NCI-H146 treated with DMSO at 0.1 percent for 48 hours (cell line): ENCODE measurements at regions not wholly inside any gene's neighbourhood (a gene's known extent, or its start where the extent isn't known, plus 50 kb on each side); places are given as distances from the start of the nearest gene placed in this dataset.
"Not testable (repeated sequence)": the region's sequence is repeated elsewhere in the genome, so short reads cannot be mapped to it uniquely, and the experiment has no call there.

Experiments used
- DNase-seq: peaks from one replicate; lab custom pipeline; 2025; ENCODE audit not compliant: unreplicated experiment; lab: John Stamatoyannopoulos, UW

- DNase-seq: no peak
Measured at GRCh38 chr6:40160826-40161225, 226.6 kb upstream of the MOCS1 start.

- DNase-seq: no peak
Measured at GRCh38 chr6:40159865-40160264, 225.6 kb upstream of the MOCS1 start.

DNA sequence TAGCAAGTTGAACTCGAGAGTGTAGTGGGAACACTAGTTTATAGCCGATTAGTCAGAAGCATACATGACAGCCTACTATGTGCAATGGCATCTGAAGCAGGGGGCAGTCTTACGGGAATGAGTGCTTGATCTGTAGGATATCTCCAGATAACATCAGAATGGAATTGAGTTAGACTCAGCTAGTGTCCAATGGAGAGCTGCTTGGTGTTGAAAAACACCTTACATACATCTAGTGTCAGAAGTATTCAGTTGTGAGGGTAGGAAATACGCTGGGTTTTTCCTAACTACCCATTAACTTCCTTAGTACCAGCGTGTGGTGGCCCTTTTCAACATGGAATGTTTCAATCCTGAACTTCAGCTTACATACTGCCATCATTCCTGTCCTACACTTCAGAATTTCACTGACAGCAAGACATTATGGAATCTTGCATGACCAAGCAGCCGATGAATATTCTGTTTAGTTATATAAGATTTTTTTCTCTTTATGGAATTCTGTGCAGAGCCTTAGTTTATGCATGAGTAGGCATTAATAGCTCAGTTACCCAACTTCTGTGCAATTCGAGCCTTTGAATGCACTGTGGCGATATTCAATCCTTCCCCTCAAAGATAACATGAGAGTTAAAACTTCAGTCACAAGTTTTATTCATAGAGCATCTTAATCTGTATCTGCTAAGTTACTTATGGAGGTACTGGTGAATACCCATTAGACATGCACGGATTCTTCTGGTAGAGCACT is 218.6 kb upstream of the MOCS1 start:
- DNase-seq: no peak

DNA sequence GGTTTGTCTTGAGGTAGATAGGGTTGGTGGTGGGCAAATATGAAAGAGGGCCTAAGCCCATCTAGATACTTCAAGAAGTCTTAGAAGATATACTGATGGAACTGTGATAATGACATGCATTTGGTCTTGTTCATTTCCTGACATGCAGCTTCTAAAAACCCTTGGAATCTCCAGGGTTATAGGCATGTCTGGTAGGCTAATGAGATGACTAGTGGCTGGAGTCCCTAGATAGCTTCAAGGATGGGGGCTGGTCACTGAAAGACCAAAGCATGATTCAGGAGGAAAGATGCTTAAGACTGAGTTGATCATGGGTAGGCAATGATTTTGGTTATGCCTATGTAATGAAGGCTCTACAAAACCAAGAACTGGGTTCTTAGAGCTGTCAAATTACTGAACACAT is 217.9 kb upstream of the MOCS1 start:
- no peak for DNase-seq

GRCh38 chr6:40148882-40149573 is 214.8 kb upstream of the MOCS1 start:
- DNase-seq: no peak

GRCh38 chr6:40146902-40147301 is 212.6 kb upstream of the MOCS1 start:
- DNase-seq: no peak

DNA sequence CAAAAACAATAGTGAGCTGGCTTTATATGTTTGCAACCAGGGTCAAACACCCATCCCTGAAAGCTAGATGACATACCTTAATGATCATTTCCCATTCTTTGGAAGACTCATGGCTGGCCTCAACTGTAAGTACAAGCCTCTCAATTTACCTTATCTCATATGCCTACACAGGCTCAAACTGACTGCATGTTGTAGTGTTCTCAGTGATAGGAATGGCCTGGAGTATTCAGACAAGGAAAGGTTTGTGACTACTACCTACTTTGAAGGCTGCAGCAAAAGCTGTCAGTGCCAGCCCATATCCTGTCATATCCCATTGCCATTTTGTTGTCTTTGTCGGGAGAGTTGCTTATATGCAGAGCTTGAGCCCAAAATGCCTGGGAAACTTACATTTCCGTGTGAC is 205.2 kb upstream of the MOCS1 start:
- DNase-seq: no peak

- no peak for DNase-seq
Measured at GRCh38 chr6:40138273-40138720, 204.0 kb upstream of the MOCS1 start.

DNA sequence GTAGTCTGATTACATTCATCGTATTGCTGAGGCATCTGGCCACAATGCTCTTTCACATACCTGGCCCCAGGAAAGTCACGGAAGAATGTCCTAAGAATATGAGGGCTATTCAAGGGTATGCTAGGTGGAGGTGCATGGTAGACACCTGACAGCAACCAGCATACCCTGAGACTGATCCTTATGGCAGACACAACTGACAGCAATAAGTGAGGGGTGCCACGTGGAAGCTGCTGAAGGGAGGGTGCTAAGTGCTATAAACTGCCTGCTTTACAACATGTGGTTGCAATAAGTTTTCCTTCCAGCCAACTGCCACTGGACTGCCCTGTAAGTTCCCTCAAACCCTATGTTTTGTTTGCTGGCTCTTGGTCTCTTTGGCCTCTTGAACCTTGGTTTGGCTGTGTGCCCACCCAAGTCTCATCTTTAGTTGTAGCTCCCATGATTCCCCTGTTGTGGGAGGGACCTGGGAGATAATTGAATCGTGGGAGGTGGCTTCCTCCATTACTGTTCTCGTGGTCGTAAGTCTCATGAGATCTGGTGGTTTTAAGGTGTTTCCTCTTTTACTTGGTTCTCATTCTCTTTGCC is 201.3 kb upstream of the MOCS1 start:
- DNase-seq: no peak

GRCh38 chr6:40133981-40134380 is 199.7 kb upstream of the MOCS1 start:
- not testable (repeated sequence) for DNase-seq

DNA sequence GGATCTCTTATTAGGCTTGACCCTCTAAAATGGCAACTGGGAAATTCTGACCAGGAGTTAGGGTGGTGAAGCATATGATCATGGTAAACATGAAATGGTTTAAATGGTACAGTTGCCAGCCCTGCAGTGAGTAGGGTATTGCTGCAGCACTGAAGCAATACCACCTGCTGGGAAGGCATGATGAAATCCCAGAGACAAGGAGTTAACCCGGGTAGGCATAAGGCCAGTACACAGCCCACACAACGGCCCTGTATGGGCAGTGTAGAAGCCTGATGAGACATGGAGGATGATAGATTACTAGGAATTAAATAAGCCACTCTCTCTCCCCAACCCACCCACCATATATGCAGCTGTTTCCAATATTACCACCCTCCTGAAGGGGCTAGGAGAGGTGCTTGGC is 197.4 kb upstream of the MOCS1 start:
- DNase-seq: no peak

DNA sequence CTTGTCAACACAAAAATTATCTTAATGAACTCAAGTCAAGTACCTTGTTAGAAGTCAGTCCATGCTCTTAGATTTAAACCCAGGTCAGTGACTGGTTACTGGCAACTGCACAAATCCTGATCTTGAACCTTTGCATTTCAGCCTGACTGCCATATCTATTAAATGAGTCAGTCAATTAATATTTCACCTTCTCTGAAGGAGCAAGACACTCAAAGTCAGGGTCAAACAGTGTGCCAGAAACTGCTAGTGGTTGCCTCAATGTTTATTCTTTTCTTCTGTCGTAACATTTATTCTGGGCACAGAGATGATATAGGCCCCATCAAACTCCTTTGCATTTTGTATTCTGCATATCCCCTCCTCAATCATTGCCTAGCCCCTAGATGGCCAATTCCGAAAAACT is 193.9 kb upstream of the MOCS1 start:
- no peak for DNase-seq

DNA sequence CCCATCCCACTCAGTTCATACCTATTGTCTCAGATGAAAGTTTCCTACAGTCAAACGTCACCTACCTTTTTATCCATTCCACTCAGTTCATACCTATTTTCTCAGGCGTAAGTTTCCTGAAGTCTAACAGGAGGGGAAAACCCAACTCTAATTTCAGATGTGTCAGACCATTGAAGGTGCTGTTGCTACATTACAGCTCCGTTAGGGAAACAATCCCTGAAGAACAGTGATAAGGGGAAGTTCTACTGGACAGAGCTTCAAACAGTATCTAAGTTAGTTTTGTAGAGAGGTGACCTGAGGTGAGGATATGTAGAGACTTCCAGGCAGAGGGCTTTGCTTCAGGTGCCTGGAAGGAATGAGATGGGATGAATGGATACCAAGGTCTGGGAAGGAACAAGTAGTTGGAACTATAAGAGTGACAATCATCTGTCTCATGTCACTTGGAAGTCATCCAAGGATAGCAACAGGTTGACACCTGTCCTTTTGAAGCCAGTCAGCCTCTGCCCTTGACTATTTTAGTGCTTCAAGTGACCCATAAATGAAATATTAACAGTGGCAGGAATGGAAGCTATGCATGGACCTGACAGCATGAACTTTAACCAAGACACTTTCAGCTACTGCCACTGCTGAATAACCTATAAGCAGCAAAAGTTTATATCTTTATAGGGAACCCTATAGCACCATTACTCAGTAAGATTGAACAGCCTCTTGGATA is 191.6 kb upstream of the MOCS1 start:
- no peak for DNase-seq

DNA sequence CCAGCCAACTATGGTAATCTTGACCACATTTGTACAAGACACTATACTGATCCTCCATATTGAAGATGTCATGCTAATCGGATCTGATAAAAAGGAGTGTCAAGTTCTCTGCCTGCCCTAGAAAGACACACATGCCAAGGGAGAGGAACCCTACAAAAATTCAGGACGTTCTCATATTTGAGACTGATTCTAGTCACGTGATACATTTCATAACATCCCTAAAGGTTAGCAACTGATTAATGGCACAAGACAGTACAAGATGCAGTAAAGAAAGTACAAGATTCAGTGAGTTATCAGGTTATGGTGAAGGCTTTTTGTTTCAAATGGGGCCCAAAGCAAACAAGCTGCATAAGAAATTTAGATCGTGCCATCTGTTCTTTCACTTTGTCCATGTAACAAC is 190.7 kb upstream of the MOCS1 start:
- DNase-seq: no peak

DNA sequence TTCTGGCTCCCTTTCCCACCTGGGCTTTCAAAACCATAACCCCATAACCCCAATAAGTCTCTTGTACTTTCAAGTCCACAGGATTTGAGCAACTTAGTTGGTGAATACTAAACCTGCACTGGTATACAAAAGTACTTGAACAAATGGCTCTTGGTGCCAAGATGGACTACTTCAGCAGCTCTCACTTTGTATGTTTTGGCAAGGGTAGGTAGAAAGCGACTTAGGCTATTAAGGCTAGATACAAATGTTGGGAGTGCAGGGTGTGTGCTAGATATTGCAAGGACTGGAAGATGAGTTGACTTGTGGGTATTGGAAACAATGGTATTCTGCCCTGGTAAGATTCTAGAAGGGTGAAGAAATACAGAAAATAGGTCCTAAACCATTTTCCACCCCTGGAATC is 182.6 kb upstream of the MOCS1 start:
- DNase-seq: no peak

DNA sequence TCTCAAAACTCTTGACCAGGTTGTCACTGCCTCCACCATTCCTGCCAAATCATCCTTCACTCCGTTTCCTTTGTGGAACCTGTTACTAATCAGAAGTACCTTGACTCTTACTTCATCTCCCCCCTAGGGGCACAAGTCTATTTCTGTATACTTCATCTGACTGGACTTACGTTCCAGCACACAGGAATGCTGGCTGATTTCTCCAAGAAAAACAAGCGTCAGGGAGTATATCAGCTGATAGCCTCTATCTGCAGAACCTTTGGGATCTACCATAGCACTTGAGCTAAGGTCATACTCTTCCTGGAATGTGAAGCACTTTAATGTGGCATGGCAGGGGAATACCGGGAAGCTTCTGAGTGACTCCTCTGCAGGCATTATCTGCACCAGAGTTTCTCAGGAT is 178.1 kb upstream of the MOCS1 start:
- no peak for DNase-seq

DNA sequence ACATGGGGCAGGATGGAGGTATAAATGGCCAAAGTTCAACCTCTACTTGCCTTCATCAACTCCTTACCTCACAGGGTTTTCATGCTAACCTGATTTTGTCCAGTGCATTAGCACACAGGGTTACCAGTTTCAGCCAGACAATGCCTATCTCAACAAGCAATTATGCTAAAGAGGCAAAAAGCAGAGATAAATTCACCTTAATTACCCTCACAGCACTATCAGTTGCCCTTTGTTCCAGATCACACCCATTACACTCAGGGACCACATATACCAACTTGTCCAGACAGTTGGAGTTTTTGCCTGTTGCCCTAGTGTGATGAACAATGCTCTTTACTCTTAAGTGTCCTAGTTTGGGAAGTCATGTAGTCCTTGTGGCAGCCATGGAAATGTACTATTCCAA is 174.5 kb upstream of the MOCS1 start:
- DNase-seq: no peak

- no peak for DNase-seq
Measured at GRCh38 chr6:40106840-40107239, 172.6 kb upstream of the MOCS1 start.

DNA sequence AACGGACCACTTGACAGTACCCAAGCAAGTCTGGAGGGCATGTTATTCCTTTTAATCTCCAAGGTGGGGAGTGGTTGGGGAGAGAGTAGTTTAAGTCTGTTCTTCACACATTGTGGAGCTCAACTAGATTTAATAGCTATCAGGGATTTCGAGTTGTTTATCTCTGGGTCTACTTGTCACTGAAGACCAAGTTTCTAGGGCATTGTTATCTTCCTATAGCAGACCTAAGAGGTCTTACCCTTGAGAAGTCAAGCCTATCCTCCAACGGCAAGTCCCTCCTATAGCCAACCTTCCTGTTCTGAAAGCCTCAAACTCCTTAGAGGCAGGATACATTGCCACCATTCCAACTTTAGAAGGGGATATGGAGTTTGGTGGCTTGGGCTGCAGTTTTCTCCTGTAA is 164.5 kb upstream of the MOCS1 start:
- no peak for DNase-seq

GRCh38 chr6:40097590-40097989 is 163.3 kb upstream of the MOCS1 start:
- no peak for DNase-seq

- no peak for DNase-seq
Measured at GRCh38 chr6:40083141-40083920, 149.1 kb upstream of the MOCS1 start.
